GM12872 (cell line): ENCODE measurements at regions not wholly inside any gene's neighbourhood (a gene's known extent, or its start where the extent isn't known, plus 50 kb on each side); places are given as distances from the start of the nearest gene placed in this dataset.

Source experiments
- CTCF ChIP-seq: IDR thresholded peaks from 3 replicates; pipeline ENCODE4 v1.5.1; 2011; ENCODE audit warnings: low read depth, mild to moderate bottlenecking, low read length, moderate library complexity; ENCODE audit not compliant: insufficient read depth

GRCh38 chr5:125891061-125891725 lies 532.0 kb upstream of the GRAMD2B start:
- TF ChIP-seq CTCF: no peak

- no peak for TF ChIP-seq CTCF
Measured at GRCh38 chr5:125894383-125894782, 528.8 kb upstream of the GRAMD2B start.

GRCh38 chr5:125896368-125896767 lies 526.8 kb upstream of the GRAMD2B start:
- TF ChIP-seq CTCF: no peak

GRCh38 chr5:125897089-125897488 lies 526.1 kb upstream of the GRAMD2B start:
- no peak for TF ChIP-seq CTCF

GRCh38 chr5:125898851-125899405 lies 524.3 kb upstream of the GRAMD2B start:
- no peak for TF ChIP-seq CTCF

- no peak for TF ChIP-seq CTCF
Measured at GRCh38 chr5:125912028-125912427, 511.2 kb upstream of the GRAMD2B start.

- no peak for TF ChIP-seq CTCF
Measured at GRCh38 chr5:125913200-125913599, 510.0 kb upstream of the GRAMD2B start.
